GM10266 (cell line): ENCODE measurements at regions not wholly inside any gene's neighbourhood (a gene's known extent, or its start where the extent isn't known, plus 50 kb on each side); places are given as distances from the start of the nearest gene placed in this dataset.

ENCODE experiments used
- DNase-seq: peaks from one replicate; pipeline ENCODE4 v3.0.0; 2012; ENCODE audit errors: extremely low spot score
- CTCF ChIP-seq: IDR thresholded peaks from 2 replicates; pipeline ENCODE4 v1.5.1; 2012; ENCODE audit warnings: mild to moderate bottlenecking, low read depth; ENCODE audit not compliant: control insufficient read depth, insufficient read depth; ENCODE audit errors: missing control alignments

DNA sequence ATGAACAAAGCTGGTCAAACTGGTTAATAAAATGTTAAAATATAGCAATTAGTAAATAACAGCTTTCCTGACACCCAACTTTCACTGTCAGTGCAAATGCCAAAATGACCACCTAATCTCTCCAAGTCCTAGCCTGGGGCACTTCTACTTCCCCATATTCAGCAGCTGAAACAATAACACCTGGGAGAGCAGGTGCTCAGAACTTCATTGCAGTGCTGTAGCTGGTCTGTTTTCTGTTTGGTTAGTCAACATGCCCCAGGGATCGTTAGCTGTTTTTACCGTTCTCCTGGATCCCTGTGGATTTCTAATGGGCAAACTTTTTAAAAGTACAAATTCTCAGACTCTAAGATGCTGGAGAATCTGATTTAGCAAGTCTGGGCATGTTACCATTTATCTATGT is 759.7 kb downstream of the GALC start:
- no peak for DNase-seq
- no peak for TF ChIP-seq CTCF

- TF ChIP-seq CTCF = no peak
- no peak for DNase-seq
These were observed 761.5 kb downstream of the GALC start for GRCh38 chr14:87231336-87232026.

- no peak for DNase-seq
- no peak for TF ChIP-seq CTCF
These were observed 762.3 kb downstream of the GALC start for GRCh38 chr14:87230726-87231125.

GRCh38 chr14:87229131-87229530 is 763.9 kb downstream of the GALC start:
- TF ChIP-seq CTCF = no peak
- no peak for DNase-seq

DNA sequence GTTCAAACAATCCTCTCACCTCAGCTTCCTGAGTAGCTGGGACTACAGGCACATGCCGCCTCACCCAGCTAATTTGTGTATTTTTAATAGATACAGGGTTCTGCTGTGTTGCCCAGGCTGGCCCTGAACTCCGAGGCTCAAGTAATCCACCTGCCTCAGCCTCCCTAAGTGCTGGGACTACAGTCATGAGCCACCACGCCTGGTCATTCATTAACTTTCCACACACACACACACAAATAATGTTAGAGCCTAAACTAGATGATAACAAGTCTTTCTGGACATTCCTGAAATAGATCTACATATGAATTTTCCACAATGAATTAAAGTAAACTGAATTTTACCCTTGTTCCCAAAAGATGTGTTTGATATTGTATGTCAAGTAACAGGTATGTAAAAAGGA is 776.0 kb downstream of the GALC start:
- no peak for DNase-seq

DNA sequence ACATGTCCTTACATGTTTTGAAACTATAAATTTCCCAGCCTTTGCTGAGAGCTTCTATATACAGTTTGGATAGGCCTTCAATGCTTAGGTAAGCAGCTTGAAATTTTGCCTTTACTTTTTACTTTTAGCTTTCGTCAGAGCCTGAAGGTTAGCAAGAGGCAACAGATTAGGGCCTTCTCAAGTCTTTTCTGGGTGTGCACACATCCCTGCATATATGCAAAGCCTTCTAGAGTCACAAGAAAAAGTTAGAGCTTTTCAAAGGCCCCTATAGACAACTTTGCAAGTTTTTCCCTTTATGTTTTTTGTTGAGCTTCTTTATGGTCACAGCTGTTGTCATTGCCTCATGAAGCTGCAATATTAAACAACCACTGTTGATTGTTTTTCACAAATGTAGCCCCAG is 778.4 kb downstream of the GALC start:
- TF ChIP-seq CTCF = no peak
- DNase-seq = no peak

More for the DNA sequence above, 776.0 kb downstream of the GALC start:
- no peak for TF ChIP-seq CTCF

DNA sequence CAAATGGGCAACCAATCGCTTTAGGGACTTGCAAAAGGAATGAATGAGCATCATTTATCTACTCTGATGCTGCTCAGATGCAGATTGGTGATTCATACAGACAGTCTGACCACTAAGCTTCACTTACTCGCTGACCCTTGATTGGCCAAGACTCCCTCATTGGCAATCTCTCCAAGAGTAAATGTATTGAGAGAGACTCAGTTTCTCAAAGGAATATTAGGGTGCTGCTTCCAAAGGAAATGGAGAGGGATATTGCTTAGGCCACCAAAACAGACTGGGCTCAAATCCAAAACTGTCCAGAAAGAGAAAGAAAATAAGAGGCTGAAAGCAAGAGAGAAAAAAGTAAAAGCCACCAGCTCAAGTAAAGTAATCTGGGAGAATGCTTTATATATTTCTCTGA is 785.2 kb downstream of the GALC start:
- no peak for DNase-seq
- TF ChIP-seq CTCF = no peak
